ENCODE measurements at regions not wholly inside any gene's neighbourhood (a gene's known extent, or its start where the extent isn't known, plus 50 kb on each side); places are given as distances from the start of the nearest gene placed in this dataset.

- no peak for DNase-seq
Measured at GRCh38 chr15:97052513-97052912, 722.0 kb downstream of the NR2F2 start.

GRCh38 chr15:97053635-97054034, 723.1 kb downstream of the NR2F2 start:
- DNase-seq, result no peak

GRCh38 chr15:97057503-97057902, 727.0 kb downstream of the NR2F2 start:
- DNase-seq, result no peak

- no peak for DNase-seq
Measured at GRCh38 chr15:97059281-97059680, 728.8 kb downstream of the NR2F2 start.

GRCh38 chr15:97061392-97061791, 730.9 kb downstream of the NR2F2 start:
- no peak for DNase-seq

GRCh38 chr15:97071668-97072067, 741.2 kb downstream of the NR2F2 start:
- no peak for DNase-seq

GRCh38 chr15:97072545-97072944, 742.0 kb downstream of the NR2F2 start:
- no peak for DNase-seq

GRCh38 chr15:97076011-97076410, 745.5 kb downstream of the NR2F2 start:
- no peak for DNase-seq

- DNase-seq, result no peak
Measured at GRCh38 chr15:97077975-97078374, 747.5 kb downstream of the NR2F2 start.

- no peak for DNase-seq
Measured at GRCh38 chr15:97078591-97078990, 748.1 kb downstream of the NR2F2 start.

- no peak for DNase-seq
Measured at GRCh38 chr15:97081666-97082226, 751.2 kb downstream of the NR2F2 start.

- no peak for DNase-seq
Measured at GRCh38 chr15:97082830-97083229, 752.3 kb downstream of the NR2F2 start.

GRCh38 chr15:97084650-97085049, 754.1 kb downstream of the NR2F2 start:
- no peak for DNase-seq

- no peak for DNase-seq
Measured at GRCh38 chr15:97085731-97086130, 755.2 kb downstream of the NR2F2 start.

GRCh38 chr15:97087006-97087741, 756.7 kb downstream of the NR2F2 start:
- DNase-seq, result no peak

- DNase-seq, result no peak
Measured at GRCh38 chr15:97091093-97091492, 760.6 kb downstream of the NR2F2 start.

- DNase-seq, result no peak
Measured at GRCh38 chr15:97092656-97093055, 762.2 kb downstream of the NR2F2 start.

GRCh38 chr15:97096303-97096835, 765.9 kb downstream of the NR2F2 start:
- DNase-seq, result no peak

- no peak for DNase-seq
Measured at GRCh38 chr15:97099040-97099439, 768.5 kb downstream of the NR2F2 start.

- DNase-seq, result no peak
Measured at GRCh38 chr15:97101572-97101971, 771.1 kb downstream of the NR2F2 start.

GRCh38 chr15:97114900-97115760, 784.6 kb downstream of the NR2F2 start:
- no peak for DNase-seq

GRCh38 chr15:97115761-97116070, 785.2 kb downstream of the NR2F2 start:
- no peak for DNase-seq

GRCh38 chr15:97124790-97125189, 794.3 kb downstream of the NR2F2 start:
- DNase-seq, result no peak

Data from activated CD4-positive, alpha-beta T cell treated with anti-CD3 and anti-CD28 coated beads, Interleukin-10, Interleukin-2, amounts not matched to agents 100 ng/mL and 50 ng/mL, durations not matched to agents 16 hours and 8 hours (primary cell).